ENCODE measurements at regions not wholly inside any gene's neighbourhood (a gene's known extent, or its start where the extent isn't known, plus 50 kb on each side); places are given as distances from the start of the nearest gene placed in this dataset.

DNA sequence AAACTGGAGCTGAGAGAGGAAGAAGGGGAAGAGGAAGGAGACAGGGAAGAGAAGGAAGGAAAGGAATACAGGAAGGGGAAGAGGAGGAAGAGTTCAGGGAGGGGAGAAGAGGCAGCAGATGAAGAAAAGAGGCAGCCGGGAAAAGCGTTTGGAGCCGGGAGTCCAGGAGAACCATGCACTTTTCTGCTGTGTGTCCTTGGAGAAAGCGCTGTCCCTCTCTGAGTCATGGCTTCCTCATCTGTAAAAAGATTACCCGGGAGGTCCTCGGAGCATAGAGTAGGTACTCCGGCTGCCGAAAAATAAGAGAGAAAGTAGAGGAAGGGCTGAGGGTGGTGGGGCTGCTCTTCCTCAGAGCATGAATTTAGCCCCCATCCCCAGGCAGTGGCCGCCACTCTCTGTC is 226.9 kb downstream of the MN1 start:
- TF ChIP-seq, protein P1, sequence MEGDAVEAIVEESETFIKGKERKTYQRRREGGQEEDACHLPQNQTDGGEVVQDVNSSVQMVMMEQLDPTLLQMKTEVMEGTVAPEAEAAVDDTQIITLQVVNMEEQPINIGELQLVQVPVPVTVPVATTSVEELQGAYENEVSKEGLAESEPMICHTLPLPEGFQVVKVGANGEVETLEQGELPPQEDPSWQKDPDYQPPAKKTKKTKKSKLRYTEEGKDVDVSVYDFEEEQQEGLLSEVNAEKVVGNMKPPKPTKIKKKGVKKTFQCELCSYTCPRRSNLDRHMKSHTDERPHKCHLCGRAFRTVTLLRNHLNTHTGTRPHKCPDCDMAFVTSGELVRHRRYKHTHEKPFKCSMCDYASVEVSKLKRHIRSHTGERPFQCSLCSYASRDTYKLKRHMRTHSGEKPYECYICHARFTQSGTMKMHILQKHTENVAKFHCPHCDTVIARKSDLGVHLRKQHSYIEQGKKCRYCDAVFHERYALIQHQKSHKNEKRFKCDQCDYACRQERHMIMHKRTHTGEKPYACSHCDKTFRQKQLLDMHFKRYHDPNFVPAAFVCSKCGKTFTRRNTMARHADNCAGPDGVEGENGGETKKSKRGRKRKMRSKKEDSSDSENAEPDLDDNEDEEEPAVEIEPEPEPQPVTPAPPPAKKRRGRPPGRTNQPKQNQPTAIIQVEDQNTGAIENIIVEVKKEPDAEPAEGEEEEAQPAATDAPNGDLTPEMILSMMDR (IDR thresholded peaks at IDR 0.05): no peak
- TF ChIP-seq POLR2A (IDR thresholded peaks at IDR 0.05): no peak
- TF ChIP-seq POLR2AphosphoS5 (IDR thresholded peaks at IDR 0.05; ENCODE audit: insufficient read depth in 1 of 2, low read depth in 1 of 2): no peak

All from vagina (tissue), 2 donors.